Stimulated activated CD4-positive, alpha-beta T cell treated with anti-CD3 and anti-CD28 coated beads, TNF-alpha, amount 100 ng/mL, for 24 hours (primary cell): ENCODE measurements at regions not wholly inside any gene's neighbourhood (a gene's known extent, or its start where the extent isn't known, plus 50 kb on each side); places are given as distances from the start of the nearest gene placed in this dataset.
"Not testable (repeated sequence)": the region's sequence is repeated elsewhere in the genome, so short reads cannot be mapped to it uniquely, and the experiment has no call there.

Source experiments
- DNase-seq, 3 experiments: peaks; one replicate each; pipeline ENCODE4 v3.0.0-alpha.2; 2020; ENCODE audit warnings: low read depth in 3 of 3

- no peak for DNase-seq
Observed at GRCh38 chr9:129435988-129436717, 184.7 kb downstream of the C9orf50 start.

GRCh38 chr9:129435291-129435690, 185.6 kb downstream of the C9orf50 start:
- DNase-seq: no peak

GRCh38 chr9:129434187-129434586, 186.7 kb downstream of the C9orf50 start:
- no peak for DNase-seq

GRCh38 chr9:129432297-129433154, 188.4 kb downstream of the C9orf50 start:
- DNase-seq: no peak

- DNase-seq: no peak
Observed at GRCh38 chr9:129430940-129431643, 189.8 kb downstream of the C9orf50 start.

- no peak for DNase-seq
Observed at GRCh38 chr9:129428864-129429577, 191.9 kb downstream of the C9orf50 start.

GRCh38 chr9:129427149-129427548, 193.8 kb downstream of the C9orf50 start:
- DNase-seq: no peak

- DNase-seq: not testable (repeated sequence)
Observed at GRCh38 chr9:129423755-129424154, 197.1 kb downstream of the C9orf50 start.

- no peak for DNase-seq
Observed at GRCh38 chr9:129423216-129423615, 197.7 kb downstream of the C9orf50 start.

GRCh38 chr9:129422843-129423192, 198.1 kb downstream of the C9orf50 start:
- no peak for DNase-seq

GRCh38 chr9:129422032-129422842, 198.7 kb downstream of the C9orf50 start:
- no peak for DNase-seq

- DNase-seq: no peak
Observed at GRCh38 chr9:129421371-129421770, 199.5 kb downstream of the C9orf50 start.

- DNase-seq: no peak
Observed at GRCh38 chr9:129420721-129421120, 200.2 kb downstream of the C9orf50 start.

- DNase-seq: no peak
Observed at GRCh38 chr9:129419382-129419899, 201.5 kb downstream of the C9orf50 start.

GRCh38 chr9:129418451-129418850, 202.4 kb downstream of the C9orf50 start:
- DNase-seq: no peak

GRCh38 chr9:129416821-129417539, 203.9 kb downstream of the C9orf50 start:
- no peak for DNase-seq

GRCh38 chr9:129415942-129416651, 204.8 kb downstream of the C9orf50 start:
- no peak for DNase-seq

GRCh38 chr9:129414993-129415941, 205.6 kb downstream of the C9orf50 start:
- no peak for DNase-seq
